ENCODE measurements at regions not wholly inside any gene's neighbourhood (a gene's known extent, or its start where the extent isn't known, plus 50 kb on each side); places are given as distances from the start of the nearest gene placed in this dataset.

GRCh38 chr9:7456377-7456776 is 343.2 kb downstream of the DMAC1 start:
- Histone ChIP-seq H3K27ac (ENCODE audit: low read depth, low read length, poor library complexity, severe bottlenecking) (no peak overlapping the region), H3K27me3 (ENCODE audit: insufficient read depth, low read length) (no peaks in the 10 kb centered on the region), H3K4me1 (ENCODE audit: insufficient read depth, low read length, severe bottlenecking) (no peaks in the 10 kb centered on the region), H3K36me3 (ENCODE audit: insufficient read depth, low read length) (no peaks in the 10 kb centered on the region), H4K20me1 (ENCODE audit: insufficient read depth, low read length) (no peaks in the 10 kb centered on the region), H3K79me2 (ENCODE audit: insufficient read depth, low read length) (no peaks in the 10 kb centered on the region), H3K9me3 (ENCODE audit: low read length) (no peaks in the 10 kb centered on the region), H2AFZ (ENCODE audit: low read length) (no peak overlapping the region), H3K9ac (ENCODE audit: low read length) (no peak overlapping the region), H3K4me3 (ENCODE audit: low read depth, low read length, poor library complexity, severe bottlenecking) (no peak overlapping the region), H3F3A (ENCODE audit: insufficient read depth, low read length) (no peaks in the 10 kb centered on the region), H3K9me2 (ENCODE audit: low read depth, low read length) (no peaks in the 10 kb centered on the region), H3K4me2 (ENCODE audit: low read length) (no peak overlapping the region)
- TF ChIP-seq EZH2 (IDR thresholded peaks at IDR 0.05; ENCODE audit: borderline replicate concordance, low read length) (no peak), CTCF (IDR thresholded peaks at IDR 0.05; ENCODE audit: low read length) (no peak)

- Histone ChIP-seq H3K27me3 (ENCODE audit: insufficient read depth, low read length) (no peaks in the 10 kb centered on the region; the same call in 1 of the 2 replicates), H2AFZ (ENCODE audit: low read length) (no peak overlapping the region), H3K4me2 (ENCODE audit: low read length) (no peak overlapping the region), H3F3A (ENCODE audit: insufficient read depth, low read length) (no peaks in the 10 kb centered on the region), H3K79me2 (ENCODE audit: insufficient read depth, low read length) (no peaks in the 10 kb centered on the region), H3K36me3 (ENCODE audit: insufficient read depth, low read length) (no peaks in the 10 kb centered on the region), H3K9me3 (ENCODE audit: low read length) (no peaks in the 10 kb centered on the region), H3K4me1 (ENCODE audit: insufficient read depth, low read length, severe bottlenecking) (no peaks in the 10 kb centered on the region), H3K27ac (ENCODE audit: low read depth, low read length, poor library complexity, severe bottlenecking) (no peak overlapping the region), H3K9me2 (ENCODE audit: low read depth, low read length) (no peaks in the 10 kb centered on the region), H3K4me3 (ENCODE audit: low read depth, low read length, poor library complexity, severe bottlenecking) (no peak overlapping the region), H3K9ac (ENCODE audit: low read length) (no peak overlapping the region), H4K20me1 (ENCODE audit: insufficient read depth, low read length) (no peaks in the 10 kb centered on the region)
- TF ChIP-seq EZH2 (IDR thresholded peaks at IDR 0.05; ENCODE audit: borderline replicate concordance, low read length) (no peak), CTCF (IDR thresholded peaks at IDR 0.05; ENCODE audit: low read length) (no peak)
Observed at GRCh38 chr9:7454624-7455023, 345.0 kb downstream of the DMAC1 start.

GRCh38 chr9:7452378-7452777 is 347.2 kb downstream of the DMAC1 start:
- no peaks in the 10 kb centered on the region for H4K20me1 ChIP-seq (ENCODE audit: insufficient read depth, low read length)
- H3K27ac ChIP-seq (ENCODE audit: low read depth, low read length, poor library complexity, severe bottlenecking) = no peak overlapping the region
- H3K4me3 ChIP-seq (ENCODE audit: low read depth, low read length, poor library complexity, severe bottlenecking) = no peak overlapping the region
- TF ChIP-seq CTCF (IDR thresholded peaks at IDR 0.05; ENCODE audit: low read length) (no peak), EZH2 (IDR thresholded peaks at IDR 0.05; ENCODE audit: borderline replicate concordance, low read length) (no peak)
- no peaks in the 10 kb centered on the region for H3K9me3 ChIP-seq (ENCODE audit: low read length)
- H3F3A ChIP-seq (ENCODE audit: insufficient read depth, low read length) = no peaks in the 10 kb centered on the region
- H2AFZ ChIP-seq (ENCODE audit: low read length) = no peak overlapping the region
- H3K36me3 ChIP-seq (ENCODE audit: insufficient read depth, low read length) = no peaks in the 10 kb centered on the region
- H3K4me2 ChIP-seq (ENCODE audit: low read length) = no peak overlapping the region
- no peaks in the 10 kb centered on the region for H3K9me2 ChIP-seq (ENCODE audit: low read depth, low read length)
- H3K79me2 ChIP-seq (ENCODE audit: insufficient read depth, low read length) = no peaks in the 10 kb centered on the region
- H3K4me1 ChIP-seq (ENCODE audit: insufficient read depth, low read length, severe bottlenecking) = no peaks in the 10 kb centered on the region
- no peaks in the 10 kb centered on the region; the same call in 1 of the 2 replicates for H3K27me3 ChIP-seq (ENCODE audit: insufficient read depth, low read length)
- H3K9ac ChIP-seq (ENCODE audit: low read length) = no peak overlapping the region
